ENCODE measurements at regions not wholly inside any gene's neighbourhood (a gene's known extent, or its start where the extent isn't known, plus 50 kb on each side); places are given as distances from the start of the nearest gene placed in this dataset.

DNA sequence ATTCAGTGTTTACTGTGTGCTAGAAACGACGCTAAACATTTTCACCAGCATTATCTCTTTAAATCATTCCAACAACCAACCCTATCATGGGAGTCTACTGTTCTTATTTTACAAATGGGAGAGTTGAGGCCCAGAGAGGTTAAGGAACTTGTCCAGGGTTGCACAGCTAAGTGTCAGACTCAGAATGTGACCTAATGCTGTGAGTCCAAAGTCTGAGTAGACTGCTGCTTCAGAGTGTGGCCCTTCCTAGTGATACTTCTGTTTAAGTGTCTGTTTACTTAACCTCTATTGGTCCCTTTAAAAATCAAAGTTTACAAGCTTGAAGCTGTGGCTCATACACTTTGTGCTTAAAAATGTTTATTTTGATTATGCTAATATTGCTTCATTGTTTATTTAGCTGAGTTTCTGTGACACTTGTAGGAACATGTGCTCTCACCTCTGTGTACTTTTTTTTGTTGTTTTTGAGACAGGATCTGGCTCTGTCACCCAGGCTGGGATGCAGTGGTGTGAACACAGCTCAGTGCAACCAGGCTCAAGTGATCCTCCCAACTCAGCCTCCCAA, 84.4 kb upstream of the SYPL1 start:
- TF ChIP-seq, protein P1, sequence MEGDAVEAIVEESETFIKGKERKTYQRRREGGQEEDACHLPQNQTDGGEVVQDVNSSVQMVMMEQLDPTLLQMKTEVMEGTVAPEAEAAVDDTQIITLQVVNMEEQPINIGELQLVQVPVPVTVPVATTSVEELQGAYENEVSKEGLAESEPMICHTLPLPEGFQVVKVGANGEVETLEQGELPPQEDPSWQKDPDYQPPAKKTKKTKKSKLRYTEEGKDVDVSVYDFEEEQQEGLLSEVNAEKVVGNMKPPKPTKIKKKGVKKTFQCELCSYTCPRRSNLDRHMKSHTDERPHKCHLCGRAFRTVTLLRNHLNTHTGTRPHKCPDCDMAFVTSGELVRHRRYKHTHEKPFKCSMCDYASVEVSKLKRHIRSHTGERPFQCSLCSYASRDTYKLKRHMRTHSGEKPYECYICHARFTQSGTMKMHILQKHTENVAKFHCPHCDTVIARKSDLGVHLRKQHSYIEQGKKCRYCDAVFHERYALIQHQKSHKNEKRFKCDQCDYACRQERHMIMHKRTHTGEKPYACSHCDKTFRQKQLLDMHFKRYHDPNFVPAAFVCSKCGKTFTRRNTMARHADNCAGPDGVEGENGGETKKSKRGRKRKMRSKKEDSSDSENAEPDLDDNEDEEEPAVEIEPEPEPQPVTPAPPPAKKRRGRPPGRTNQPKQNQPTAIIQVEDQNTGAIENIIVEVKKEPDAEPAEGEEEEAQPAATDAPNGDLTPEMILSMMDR (IDR thresholded peaks at IDR 0.05; ENCODE audit: extremely low read depth, missing control alignments): no peak
- no peak for DNase-seq (ENCODE audit: low spot score)

DNA sequence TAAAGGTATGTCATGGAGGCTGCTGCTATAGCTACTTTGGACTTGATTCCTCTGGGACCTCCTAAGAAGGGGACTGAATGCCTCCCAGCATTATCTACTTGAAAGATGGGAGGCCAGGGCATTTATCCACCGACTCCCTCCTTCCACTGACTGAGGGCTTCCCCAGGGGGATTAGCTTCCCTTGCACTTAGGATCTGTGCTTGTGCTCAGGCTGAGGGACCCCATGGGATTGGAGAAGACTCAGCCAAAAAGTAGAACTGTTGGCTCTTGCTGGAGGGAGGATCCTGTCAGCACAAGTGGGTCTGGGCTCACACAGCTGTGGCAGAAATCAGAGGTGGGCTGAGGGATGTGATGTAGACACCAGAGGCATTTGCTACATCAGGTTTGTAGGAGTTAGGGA, 81.5 kb upstream of the SYPL1 start:
- TF ChIP-seq, protein P1 (IDR thresholded peaks at IDR 0.05; ENCODE audit: extremely low read depth, missing control alignments): no peak
- no peak for DNase-seq (ENCODE audit: low spot score)

DNA sequence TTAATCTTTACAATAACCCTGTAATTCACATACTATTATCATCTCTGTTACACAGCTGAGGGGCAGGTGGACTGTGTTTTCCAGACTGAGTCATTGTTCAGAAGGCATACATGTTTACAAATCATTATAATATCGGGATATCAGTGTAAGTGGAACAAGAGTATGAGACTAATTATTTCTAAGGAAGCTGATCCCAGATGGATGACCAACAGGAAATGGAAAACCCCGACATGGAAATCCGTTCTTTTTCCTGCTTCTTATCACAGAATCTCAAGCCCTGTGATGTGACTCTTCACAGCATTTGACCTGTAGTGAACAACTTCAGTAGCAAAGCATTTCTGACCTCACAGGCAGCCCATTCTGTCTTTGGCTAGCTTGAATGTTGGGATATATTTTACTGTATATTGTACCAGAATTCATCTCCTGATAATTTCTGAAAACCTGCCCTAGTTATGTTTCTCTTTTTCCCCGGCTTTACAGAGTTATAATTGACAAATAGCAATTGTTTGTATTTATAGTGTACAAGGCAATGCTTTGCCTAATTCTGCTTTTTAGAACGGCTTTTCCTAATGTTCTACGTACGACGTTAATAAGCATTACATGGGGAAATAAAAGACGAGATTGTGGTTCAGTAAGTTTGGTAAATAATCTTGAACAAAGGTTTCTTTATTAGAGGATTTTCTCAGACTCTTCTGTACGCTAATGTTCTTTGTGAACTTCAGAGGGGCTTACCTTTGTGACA, 78.6 kb upstream of the SYPL1 start:
- TF ChIP-seq, protein P1 (IDR thresholded peaks at IDR 0.05; ENCODE audit: extremely low read depth, missing control alignments): no peak
- no peak for DNase-seq (ENCODE audit: low spot score)

DNA sequence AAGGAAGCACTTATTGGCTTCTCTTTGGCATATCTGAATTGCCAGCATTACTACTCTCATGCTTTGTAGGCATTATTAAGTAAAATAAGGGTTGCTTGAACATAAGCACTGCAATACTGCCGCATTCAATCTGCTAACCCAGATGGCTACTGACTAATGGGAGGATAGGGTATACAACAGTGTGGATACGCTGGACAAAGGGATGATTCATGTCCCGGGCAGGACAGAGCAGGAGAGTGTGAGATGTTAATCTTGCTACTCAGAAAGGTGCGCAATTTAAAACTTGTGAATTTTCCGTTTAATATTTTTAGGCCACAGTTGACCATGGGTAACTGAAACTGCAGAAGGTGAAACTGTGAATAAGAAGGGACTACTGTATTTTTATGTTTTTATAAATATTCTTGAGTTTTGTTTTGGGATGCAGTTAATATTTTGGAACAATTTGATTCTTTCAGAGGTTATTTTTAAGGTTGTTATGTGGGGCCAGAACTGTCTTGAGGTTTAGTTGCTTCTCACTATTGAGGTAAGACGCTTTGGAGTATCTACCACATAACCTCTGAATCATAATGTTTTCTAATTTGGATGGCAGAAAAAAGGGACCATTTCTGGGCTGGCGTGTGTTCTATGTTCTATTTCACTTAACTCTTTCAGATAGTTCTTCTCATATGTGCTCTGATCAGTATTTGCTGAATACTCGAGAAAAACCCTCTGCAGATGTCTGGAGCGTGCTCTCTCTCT, 75.7 kb upstream of the SYPL1 start:
- DNase-seq (ENCODE audit: low spot score): no peak
- TF ChIP-seq, protein P1 (IDR thresholded peaks at IDR 0.05; ENCODE audit: extremely low read depth, missing control alignments): no peak

DNA sequence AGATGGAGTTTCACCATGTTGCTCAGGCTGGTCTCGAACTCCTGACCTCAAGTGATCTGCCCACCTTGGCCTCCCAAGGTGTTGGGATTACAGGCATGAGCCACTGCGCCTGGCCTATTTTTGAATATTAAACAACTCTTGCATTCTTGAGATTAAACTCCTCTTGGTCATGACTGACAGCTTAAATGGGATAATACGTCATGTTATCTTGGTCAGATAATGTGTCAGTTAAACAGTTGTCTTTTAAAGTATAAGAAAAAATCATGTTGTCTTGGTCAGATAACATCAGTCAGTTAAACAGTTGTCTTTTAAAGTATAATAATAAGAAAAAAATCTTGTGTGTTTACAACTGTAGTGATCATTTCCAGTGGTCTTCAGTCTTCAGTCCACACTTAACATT, 73.6 kb upstream of the SYPL1 start:
- TF ChIP-seq, protein P1 (IDR thresholded peaks at IDR 0.05; ENCODE audit: extremely low read depth, missing control alignments): no peak
- DNase-seq (ENCODE audit: low spot score): no peak

DNA sequence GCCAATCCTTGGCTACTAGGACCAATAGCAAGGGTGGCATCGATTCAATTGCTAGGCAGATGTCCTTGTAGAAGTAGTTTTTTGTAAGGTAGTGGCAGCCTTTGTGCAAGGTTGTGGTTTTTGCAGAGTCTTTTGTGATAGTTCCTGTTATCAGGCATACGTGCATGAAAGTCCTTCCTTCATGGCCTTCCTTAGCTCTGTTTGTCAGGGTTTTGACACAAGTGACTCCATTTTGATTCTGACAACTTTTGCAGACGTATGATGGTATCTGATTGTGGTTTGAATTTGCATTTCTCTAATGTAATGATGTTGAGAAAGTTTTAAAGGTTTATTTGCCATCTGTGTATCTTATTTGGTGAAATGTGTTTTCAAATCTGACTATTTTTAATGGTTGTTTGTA, 71.8 kb upstream of the SYPL1 start:
- TF ChIP-seq, protein P1 (IDR thresholded peaks at IDR 0.05; ENCODE audit: extremely low read depth, missing control alignments): no peak
- DNase-seq (ENCODE audit: low spot score): no peak

DNA sequence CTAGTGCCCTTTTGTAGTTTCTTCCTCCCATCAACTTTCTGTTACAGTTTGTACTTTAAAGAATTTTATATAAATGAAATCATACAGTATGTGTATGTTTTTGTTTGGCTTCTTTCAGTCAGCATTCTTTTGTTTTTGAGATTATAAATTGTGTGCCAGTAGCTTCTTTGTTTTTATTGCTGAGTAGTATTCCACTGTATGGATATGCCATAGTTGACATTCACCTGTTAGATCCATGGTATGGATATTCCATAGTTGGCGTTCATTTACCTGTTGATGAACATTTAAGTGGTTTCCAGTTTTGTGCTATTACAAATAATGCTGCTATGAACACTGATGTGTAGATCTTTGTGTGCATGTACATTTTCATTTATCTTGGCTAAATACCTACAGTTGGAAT, 70.8 kb upstream of the SYPL1 start:
- TF ChIP-seq, protein P1 (IDR thresholded peaks at IDR 0.05; ENCODE audit: extremely low read depth, missing control alignments): no peak
- DNase-seq (ENCODE audit: low spot score): no peak

Measured in GM20000 (cell line).